ENCODE measurements at regions not wholly inside any gene's neighbourhood (a gene's known extent, or its start where the extent isn't known, plus 50 kb on each side); places are given as distances from the start of the nearest gene placed in this dataset.
A peak's percentile ranks its signal among the peaks of the same experiment; 100 is the strongest.
"Not testable (repeated sequence)": the region's sequence is repeated elsewhere in the genome, so short reads cannot be mapped to it uniquely, and the experiment has no call there.

DNA sequence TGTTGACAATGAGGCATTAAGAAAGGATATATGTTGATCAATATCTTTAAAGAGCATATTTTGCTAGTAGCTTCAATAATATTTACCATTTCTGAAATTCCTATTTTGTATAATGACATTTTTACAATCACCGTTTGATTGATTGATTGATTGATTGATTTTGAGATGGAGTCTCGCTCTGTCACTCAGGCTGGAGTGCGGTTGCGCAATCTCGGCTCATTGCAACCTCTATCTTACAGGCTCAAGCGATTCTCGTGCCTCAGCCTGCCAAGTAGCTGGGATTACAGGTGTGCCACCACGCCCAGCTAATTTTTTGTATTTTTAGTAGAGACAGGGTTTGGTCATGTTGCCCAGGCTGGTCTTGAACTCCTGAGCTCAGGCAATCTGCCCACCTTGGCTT is 150.9 kb upstream of the TEX13D start:
- not testable (repeated sequence) for DNase-seq

DNA sequence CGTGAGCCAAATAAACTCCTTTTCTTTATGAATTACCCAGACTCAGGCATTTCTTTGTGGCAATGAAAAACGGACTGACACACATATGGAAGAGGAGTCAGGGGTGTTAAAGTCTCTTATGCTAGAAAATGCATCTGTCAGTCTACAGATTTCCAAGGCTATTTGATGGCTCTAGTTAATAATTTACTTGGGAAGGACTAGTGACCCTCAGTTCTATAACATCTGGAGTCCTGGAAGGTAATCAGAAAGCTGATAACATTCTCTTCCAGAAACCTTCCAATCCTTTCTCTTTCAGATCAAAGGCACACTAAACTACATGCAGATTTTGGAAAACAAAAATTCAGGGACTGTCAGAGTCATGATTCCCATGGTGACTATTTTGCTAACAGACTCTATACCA is 142.0 kb upstream of the TEX13D start:
- no peak for DNase-seq

DNA sequence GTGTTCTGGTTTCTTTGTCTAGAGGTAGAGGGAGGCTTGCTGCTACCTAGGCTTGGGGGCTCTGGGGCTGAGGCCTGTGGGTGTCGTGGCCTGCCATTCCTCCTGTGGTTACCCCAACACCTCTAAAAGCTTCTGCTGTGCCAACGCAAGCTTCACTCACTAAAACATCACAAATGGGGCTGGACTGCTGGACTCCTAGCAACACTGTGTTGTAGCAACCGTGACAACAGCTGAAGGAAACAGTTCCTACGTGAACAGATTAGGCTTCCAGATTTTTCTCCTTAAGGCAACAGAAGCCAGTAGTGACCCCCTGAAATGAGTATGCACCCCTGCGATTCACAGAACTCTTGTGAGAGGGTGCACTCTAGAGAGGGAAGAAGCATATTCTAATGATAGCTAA is 138.3 kb upstream of the TEX13D start:
- DNase-seq = peak in 1 of 2 experiments; percentile 0

DNA sequence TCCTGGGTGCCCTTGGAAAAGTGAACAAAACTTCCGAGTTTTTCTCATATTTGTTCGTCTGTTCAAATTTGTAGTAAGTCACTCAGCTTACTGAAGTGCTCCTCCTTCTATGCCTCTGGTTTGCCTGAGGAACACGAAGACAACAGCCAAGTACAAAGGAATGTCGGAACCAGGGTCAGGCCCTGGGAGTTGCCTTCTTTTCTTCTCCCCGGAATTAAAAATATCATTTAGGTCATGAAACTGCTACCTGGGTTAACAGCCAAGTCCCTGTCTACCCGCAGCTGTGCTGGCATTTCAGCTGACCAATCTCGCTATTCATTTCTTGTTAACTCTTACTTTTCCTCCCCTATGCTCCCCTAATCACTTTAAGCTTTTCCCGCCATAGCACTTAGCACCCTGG is 137.6 kb upstream of the TEX13D start:
- DNase-seq = no peak

DNA sequence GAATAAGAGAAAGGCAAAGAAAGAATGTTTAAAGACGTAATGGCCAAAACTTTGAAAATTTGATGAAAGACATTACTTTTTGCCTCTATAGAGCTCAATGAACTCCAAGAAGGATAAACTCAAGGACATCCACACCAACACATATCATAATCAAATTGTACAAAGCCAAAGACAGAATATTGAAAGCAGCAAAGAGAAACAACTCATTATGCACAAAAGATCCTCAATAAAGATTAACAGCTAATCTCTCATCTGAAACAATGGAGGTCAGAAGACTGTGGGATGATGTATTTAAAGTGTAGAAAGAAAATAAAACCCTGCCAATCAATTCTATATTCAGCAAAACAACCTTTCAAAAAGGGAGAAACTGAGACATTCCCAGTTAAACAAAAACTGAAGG is 129.1 kb upstream of the TEX13D start:
- no peak for DNase-seq

DNA sequence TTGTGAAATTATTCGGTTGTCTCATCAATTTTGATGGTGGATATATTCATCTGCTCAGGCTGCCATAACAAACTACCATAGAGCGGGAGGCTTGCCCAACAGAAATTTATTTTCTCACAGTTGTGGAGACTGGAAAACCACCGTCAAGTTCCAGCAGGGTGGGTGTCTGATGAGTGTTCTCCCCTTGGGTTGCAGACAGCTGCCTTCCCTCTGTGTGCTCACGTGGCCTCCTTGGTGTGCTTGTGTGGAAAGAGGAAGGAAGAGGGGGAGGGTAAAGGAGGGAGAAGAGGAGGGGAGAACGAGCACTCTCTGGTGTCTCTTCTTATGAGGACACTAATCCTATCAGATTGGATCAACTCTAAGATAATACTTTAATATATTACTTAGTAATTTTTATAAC is 123.8 kb upstream of the TEX13D start:
- no peak for DNase-seq

DNA sequence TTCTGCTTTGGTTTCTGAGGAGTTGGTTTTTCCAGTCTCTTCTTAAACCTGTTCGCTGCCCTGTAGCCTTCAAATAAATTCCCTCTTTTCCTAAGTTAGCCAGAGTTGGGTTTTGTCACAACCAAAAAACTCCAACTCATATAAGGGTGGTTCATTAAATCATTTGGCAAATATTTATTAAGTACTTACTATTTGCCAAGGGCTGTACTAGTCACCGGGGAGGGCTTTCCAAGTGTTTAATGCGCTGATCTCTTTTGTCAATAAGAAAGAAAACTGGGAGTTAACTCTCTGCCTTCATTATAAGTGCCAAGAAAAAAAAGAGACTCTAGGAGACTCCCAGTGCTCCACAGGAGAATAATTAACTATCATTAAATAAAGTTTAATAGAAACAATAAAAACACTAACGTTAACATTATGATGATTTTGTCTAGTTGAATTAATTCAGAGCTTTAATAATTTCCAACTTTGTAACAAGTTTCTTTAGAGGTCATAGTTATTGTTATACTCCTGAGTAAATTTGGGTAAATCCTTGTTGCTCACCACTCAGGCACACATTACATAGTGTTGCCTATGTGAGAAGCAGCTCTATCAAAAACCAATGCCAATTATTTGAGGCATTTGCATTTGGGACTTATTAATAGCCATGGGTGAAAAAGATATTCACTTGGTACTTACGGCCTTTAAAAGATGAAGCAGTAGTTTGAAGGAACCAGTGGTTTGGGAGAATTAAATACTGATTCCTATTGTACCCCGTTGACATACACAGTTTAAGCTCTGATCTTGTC is 122.5 kb upstream of the TEX13D start:
- no peak for DNase-seq

DNA sequence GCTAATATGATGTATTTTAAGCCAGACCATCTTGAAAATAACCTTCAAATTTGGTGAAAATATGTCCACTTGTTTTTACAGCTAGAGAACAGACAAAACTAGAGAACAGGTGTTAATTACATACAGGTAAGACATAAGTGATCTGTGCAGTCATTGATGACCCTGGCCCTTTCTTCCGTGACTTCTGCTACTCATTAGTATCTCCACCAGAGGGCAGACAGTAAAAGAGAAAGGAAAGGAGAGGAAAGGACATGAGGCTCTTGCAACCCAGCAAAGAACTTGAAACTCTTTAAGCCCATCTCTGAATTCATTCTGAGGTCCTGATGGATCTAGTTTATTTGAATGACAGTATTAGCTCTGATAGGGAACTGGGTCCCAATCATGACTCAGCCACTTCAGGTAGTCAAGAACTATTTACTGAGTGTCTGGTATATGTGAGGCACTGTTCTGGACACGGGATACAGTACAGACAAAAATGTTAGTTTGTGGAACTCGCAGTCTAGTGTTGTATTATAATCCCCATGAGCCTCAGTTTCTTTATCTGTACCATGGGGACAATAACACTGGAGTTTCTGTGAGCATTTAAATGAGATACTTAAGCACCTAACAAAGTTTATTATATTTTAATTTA is 121.0 kb upstream of the TEX13D start:
- DNase-seq = peak; percentile 36 to 71

DNA sequence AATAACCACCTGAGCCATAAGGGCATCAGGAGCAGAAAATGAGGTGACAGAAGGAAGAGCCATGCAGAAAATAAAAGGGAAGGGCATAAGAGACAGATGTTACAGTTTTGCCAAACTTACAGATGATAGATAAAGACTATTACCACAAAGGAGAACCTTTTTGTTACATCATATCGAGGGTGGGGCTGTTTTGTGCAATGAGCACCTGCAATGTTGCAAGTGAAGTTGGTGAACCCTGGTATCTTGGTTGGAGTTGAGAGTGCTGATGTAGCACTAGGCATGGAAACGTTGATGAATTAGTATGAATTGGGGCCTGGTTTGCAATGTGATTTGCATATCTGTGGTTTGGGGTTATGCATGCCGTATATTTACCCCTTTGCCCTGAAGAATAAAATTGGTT is 119.8 kb upstream of the TEX13D start:
- peak in 1 of 2 experiments; percentile 44 for DNase-seq

DNA sequence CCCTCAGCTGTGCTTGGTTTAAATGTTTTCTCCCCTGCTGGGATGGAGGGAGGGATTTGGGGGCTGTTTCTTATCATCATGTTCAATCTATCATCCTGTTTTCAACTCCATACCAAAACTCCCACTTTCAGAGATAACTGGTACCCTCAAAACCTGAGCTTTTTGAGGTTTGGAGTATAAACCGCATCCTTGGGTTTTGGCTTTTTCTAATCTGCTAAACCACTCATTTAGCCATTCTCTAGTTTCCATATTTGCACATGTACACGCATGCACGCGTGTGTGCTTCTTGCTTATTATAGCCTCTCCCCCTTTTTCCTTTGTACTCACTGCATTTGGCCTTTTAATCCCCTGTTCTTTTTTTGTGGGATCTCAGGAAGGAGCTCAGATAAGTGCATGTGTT is 116.7 kb upstream of the TEX13D start:
- DNase-seq = no peak

DNA sequence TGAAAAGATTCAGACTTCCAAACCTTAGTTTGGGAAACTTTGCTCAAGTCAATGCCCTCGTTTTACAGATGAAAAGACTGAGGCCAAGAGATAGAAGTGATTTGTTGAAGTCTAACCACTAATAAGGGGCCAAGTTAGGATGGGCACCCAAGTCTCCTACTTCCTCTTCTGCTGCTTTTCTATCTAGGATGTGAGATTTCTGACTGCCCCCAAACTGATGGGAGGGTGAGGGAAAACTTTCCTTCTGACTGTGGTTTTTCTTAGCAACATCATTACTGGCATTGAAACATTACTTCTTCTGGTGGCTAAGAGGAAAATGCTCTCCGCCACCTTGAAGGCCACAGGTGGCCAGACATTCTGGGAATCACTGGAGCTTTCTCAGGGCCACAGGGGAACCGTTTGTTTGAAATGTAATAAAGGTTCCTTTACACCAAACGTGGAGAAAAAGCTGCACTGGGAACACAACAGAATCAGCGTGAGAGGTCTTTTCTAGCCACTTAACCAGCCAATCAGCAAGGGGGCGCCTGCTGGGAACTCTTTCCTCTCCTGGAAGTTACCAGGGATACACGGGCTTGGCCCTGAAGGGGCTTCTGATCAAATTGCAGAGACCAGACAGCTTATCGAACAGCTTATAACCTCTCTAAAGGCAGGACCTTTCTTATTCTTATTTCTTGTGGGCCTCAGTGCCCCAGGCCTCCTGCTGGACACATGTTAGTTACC is 115.9 kb upstream of the TEX13D start:
- no peak for DNase-seq

DNA sequence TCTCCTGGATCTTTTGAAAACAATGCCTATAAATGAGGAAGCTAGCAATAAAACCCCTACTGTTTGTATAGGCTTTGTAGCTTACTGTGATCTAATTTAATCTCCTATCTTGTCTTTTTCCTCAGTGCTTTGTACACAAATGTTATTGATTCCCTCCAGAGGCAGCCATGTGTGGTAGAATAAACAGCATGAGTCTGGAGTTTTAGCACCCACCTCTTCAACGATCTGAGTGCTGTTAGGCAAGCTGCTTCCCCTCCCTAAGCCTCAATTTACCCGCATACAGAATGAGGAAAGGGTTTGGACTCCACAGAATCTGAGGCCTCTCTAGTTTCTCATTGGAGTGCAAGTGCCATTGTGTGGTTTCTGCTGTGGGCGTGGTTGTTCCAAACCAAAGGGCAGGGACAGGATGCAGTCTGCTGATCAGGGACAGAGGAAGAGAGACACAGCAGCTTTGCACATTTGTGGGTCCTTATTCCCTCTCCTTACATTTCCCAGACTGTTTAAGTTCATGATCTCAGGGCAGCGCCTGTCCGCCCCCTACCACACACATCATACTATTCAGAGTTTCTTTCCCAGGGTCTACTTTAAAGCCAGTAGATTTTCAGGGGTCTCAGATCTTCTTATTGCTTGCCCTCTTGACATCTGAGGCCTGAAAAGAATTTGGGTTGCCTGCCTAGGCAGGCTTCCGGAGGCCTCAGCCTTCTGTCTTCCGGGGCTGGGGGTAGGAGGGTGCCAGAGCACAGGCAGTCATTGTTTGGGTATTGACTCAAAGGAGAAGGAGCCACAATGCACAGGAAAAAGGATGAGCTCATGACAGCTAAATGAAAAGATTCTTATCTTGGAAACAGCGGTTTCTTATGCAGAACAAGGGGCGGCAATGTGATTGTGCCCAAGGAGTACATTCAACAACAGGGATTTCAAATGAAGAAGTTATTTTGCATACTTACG is 114.9 kb upstream of the TEX13D start:
- DNase-seq = peak; percentile 13 to 17

DNA sequence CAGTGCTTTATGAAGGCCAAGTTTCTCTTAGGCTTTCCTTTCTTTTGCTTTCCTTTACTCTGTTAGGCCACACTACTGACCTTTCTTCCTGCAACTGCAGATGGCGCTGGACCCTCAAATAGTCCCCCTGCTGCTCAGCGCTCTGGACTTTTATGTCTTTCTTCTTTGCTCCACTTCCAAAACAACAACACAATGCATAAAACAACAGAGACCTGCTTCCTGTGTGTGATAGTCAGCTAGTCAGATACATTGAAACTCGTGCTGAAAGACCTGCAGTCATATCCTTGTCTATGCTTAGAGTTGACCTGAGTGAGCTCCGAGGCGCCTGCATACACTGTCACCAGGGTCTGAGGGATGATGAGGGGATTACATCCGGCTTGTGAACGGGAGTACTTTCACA is 108.9 kb upstream of the TEX13D start:
- no peak for DNase-seq

DNA sequence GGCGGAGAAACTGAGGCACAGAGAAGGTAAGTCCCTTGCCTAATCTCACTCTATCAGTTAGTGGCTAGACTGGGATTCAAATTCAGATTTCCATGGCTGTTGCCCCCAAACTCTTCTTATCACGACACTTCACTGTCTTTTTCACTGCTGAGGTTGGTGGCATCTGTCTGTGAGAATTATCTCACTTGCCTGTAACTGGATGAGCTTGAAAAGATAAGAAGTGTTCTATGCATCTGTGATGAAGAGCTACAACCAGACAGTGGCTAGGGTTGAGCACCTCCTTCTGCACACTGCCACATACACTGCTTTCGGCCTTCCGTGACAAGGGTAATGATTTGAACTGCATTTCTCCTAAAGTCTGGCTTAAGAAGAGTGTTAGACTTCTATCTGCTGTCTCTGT is 107.9 kb upstream of the TEX13D start:
- DNase-seq = no peak

DNA sequence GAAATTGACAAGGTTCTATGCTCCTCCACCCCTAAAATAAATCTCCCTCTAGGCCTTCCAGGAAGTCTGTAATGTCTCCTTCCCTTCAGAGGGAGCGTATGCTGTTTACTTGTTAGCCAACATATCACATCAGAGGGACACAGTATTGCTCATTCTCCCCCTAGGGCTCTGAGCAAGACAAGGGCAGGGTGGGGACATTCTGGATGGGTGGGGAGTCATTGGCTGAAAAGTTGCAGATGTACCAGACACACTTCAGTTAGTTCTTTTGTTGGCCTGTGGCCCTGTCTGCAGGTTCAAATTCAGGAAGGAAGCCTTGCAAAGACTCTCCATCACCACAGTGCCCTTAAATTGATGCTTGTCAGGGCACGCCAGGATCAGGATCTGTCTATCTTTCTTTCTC is 106.3 kb upstream of the TEX13D start:
- DNase-seq = no peak

DNA sequence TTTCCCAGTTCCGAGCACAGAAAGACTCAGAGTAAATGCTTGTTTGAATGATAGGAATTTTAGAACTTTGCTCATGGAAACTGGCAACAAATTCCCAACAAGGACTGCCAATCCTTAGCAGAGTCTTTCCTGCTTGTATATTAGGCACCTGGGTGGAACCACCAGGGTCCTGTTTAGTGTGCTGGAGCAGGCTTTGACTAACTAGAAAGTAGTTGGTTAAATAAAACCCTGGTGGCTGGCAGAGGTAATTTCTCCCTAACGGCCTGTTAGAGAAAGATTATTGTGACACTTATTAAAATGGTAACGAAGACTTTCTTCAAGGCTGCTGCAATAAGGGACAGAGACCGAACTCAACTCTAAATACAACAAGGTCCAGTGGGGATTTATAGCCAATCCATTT is 103.6 kb upstream of the TEX13D start:
- peak in 1 of 2 experiments; percentile 1 for DNase-seq

DNA sequence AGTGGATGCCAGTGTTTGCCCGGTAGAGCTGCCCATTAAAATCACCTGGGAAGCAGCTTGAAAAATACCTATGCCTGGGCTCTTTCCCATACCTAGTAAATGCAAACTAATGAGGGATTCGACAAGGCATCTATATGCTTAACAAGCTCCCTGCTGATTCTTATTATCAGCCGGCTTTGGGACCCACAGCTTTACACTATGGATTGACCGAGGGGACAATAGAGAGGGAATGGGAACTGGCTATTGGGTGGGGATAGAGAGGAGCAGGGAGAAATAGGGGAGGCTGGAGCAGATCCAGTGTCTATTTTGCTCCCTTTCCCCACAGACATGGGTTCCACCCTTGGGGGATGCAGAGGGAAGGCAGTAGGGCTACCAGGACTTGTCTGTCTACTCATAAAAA is 103.1 kb upstream of the TEX13D start:
- no peak for DNase-seq

DNA sequence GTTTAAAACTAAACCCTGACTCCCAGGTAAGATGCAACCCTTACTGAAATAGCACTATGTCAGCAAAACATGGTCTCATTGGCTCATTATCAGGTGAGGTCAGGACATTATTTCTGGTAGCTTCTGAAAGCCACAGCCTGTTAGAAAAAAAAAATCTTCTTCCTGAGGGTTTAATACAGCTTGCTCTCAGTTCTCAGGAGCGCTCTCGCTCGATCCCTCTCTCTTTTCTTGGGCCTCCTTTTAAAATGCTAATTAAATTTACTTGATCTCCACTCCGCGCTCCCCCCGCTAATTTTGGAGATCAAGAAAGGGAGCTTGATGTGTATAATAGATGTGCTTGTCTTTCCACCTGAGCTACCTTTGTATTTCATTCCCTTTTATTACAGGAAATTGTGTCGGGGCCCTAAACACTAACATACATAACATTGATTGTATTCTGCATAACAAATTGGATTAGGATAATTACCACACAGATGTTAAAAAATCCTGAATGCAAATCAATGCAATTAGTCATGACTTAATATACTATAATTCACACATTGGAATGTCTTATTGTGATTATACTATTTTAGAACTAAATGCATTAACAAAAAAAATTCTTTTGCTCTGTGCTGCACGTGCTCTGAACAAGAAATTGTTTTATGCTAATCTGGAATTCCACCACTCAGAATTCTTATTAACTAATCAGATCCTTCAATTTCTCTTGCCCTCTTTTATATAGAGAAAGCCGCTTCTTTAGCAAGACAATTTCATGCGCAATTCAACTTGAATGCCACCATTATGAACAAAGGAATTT is 101.6 kb upstream of the TEX13D start:
- DNase-seq = no peak

DNA sequence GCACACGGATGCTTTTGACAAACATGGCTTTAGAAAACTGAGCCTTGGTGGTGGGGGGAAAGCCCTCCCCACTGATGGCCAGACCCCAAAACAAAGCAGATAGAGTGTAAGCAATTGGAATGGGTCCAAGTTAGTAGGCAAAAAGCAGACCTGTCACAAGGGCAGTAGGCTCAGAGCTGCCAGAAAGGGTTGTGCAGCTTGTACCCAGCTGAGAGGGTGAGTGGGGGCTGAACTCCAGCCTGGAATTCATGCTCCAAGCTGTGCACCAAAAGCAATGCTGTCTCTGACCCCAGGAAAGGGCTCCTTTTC is 101.1 kb upstream of the TEX13D start:
- DNase-seq = no peak

DNA sequence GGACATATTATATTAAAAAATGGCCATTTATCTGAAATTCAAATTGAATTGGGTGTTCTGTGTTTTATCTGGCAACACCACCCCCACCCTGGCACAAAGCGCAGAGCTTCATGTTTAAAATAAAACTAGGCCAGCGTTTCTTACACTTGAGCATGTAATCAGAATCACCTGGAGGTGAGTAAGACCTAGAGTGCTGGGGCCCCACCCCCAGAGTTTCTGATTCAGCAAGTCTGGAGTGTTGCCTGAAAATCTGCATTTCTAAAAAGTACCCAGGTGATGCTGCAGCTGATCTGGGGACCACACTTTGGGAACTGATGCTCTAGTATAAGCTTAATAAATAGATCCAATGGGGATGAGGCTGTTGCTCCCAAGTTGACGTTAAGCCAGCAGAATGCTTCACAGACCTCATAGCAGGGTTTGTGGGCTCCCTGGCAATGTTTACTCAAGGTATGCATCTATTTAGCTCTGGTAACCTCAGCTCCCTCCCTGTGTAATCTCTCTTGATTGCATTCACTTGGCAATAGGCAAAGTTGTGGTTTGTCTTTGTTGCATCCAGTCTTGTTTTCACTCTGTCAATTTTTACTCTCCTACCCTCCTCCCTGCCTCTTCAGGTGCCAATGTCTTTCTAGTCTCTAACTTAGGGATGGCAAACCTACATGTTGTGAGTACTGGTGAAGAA is 99.8 kb upstream of the TEX13D start:
- peak; percentile 66 to 68 for DNase-seq

DNA sequence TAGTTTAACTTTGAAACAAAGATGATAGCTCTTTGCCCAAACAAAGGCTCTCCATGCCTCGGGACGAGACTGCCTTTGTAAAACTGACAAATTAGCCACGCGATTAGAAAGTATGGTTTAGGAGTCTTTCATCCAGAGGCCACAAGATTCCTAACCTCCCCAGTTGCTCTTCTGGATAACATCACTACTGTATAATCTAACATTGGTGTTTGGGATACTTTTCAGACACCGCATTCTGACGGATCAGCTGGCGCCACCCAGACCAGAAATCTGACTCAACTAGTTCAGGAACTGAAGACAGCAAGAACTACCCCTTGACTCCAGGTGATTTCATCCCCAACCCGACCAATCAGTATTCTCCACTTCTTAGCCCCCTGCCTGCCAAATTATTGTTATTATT is 98.1 kb upstream of the TEX13D start:
- no peak for DNase-seq

DNA sequence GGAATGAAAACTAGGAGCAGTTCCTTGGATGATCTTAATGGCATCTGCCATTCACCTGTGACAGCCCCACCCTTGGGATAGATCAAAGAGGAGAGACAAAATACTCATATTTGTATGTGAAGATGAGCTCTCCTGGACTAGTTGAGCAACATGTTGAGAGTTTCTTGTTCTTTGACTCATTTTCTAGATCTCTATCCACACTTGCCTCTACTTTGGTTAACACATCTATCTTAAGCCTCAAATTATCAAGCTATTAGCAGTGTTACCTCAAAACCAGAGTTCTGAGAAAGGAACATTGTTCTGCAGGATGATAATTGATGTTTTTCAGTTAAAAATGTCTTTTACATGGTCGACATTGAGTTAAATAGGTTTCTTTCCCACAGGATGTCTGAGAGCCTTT is 94.2 kb upstream of the TEX13D start:
- DNase-seq = no peak
